ENCODE measurements at regions not wholly inside any gene's neighbourhood (a gene's known extent, or its start where the extent isn't known, plus 50 kb on each side); places are given as distances from the start of the nearest gene placed in this dataset.

DNA sequence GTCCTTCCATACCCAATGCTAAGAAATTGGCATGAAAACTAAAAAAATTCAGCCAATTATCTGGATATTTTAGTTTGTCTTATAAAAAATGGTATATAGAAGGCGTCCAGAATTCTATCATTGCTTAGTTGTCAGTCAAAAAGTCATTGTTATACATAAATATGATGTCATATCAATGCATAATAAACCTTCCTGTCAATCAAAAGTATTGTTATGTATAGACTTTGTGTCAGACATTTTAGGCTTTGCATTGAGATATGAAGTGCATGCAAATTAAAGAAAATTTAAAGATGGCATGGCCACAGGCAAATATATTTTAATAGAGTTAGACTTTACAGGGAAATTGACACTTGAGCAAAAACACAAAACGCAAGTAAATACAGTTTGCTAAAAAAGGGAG lies 173.4 kb upstream of the FANCL start:
- no peak for TF ChIP-seq POLR2A (IDR thresholded peaks at IDR 0.05)
- TF ChIP-seq, protein P1, sequence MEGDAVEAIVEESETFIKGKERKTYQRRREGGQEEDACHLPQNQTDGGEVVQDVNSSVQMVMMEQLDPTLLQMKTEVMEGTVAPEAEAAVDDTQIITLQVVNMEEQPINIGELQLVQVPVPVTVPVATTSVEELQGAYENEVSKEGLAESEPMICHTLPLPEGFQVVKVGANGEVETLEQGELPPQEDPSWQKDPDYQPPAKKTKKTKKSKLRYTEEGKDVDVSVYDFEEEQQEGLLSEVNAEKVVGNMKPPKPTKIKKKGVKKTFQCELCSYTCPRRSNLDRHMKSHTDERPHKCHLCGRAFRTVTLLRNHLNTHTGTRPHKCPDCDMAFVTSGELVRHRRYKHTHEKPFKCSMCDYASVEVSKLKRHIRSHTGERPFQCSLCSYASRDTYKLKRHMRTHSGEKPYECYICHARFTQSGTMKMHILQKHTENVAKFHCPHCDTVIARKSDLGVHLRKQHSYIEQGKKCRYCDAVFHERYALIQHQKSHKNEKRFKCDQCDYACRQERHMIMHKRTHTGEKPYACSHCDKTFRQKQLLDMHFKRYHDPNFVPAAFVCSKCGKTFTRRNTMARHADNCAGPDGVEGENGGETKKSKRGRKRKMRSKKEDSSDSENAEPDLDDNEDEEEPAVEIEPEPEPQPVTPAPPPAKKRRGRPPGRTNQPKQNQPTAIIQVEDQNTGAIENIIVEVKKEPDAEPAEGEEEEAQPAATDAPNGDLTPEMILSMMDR (IDR thresholded peaks at IDR 0.05), result no peak
